GM18507 (cell line): ENCODE measurements at regions not wholly inside any gene's neighbourhood (a gene's known extent, or its start where the extent isn't known, plus 50 kb on each side); places are given as distances from the start of the nearest gene placed in this dataset.

ENCODE experiments used
- DNase-seq: peaks from one replicate; pipeline ENCODE4 v3.0.0; 2011; ENCODE audit warnings: low read depth; ENCODE audit not compliant: insufficient read length; ENCODE audit errors: extremely low spot score
- FAIRE-seq: peaks from 2 replicates; lab custom pipeline; 2011; peaks lifted over from hg19 to GRCh38; lab: Jason Lieb, UNC

DNA sequence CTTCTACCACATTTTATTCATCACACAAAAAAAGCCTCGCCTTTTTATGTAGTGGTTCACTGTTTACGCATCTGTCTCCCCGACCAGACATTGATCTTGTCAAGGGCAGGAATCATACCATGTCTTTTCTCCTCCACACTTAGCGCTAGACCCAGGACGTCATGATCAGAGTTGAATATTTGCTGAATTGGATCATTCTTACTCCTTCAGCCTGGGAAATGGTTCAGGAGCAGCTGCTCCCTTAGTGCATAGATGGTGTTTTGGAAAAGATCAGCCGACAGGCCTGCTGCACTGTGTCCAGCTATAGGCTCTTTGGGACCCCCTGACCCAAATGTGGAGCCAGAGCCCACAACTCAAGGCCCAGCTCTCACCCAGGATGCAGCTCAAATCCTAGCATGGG lies 249.1 kb upstream of the TMEM72 start:
- FAIRE-seq (no peak), DNase-seq (no peak)

DNA sequence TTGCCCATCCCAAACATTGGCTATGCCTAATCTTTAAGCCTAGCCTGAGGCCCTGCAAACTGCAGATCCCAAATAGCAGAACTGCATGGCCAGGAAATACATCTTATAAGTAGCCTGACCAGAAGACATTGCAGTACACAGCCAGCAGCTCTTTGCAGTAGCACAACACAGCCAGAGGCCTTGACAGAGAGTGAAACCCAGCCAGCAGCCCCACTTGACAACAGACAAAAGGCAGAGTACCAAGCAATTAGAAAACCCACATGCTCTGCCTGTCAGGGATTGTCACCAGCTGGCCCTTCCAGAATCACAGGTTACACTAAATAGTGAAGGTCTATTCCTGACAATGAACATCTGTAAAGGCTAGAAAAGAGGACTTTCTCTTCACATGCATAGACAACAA lies 242.8 kb upstream of the TMEM72 start:
- DNase-seq (no peak), FAIRE-seq (no peak)

DNA sequence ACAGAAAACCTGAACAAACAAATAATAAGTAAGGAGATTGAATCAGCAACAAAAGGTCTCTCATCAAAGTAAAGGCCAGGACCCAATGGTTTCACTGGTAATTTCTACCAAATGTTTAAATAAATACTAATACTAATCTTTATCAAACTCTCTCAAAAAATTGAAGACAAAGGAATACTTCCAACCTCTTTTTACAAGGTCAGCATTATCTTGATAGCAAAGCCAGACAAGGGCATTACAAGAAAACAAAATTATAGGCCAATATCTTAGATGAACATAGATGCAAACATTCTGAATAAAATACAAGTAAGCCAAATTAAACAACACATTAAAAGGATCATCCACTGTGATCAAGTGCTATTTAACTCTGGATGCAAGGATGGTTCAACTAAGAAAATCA lies 239.8 kb upstream of the TMEM72 start:
- FAIRE-seq (no peak), DNase-seq (no peak)

DNA sequence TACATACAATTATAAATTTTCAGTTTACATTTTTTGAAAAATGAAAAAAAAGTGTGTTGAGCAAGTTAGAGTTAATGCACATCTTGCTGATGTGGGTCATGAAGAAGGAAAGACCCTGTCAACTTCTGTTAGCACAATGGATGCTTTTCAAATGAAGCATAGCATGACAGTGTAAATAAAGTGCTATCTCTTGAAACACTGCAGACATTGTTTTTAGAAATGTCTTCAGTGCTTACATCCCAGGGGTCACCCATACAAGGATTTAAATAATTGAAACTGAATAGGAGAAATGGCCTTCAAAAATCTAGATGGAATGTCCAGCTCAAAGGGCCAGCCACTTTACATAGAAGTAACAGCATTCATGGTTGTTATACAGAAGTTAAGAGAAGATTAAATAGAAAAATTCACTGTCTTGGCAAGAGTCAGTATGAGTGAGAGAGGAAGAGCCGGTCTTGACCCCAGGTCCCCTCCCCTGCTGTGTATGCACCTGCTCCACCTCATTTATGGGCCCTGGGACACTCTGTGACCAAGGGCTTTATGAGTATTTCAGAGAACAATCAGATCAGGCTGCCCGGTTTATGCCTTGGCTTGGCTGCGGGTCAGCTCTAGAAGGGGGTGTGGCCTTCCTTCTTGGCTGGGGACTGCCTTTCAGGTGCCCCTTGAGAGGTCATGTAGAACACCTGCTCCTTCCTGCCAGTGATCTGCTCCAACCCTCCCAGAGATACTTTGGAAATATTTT lies 237.7 kb upstream of the TMEM72 start:
- FAIRE-seq (no peak), DNase-seq (no peak)

DNA sequence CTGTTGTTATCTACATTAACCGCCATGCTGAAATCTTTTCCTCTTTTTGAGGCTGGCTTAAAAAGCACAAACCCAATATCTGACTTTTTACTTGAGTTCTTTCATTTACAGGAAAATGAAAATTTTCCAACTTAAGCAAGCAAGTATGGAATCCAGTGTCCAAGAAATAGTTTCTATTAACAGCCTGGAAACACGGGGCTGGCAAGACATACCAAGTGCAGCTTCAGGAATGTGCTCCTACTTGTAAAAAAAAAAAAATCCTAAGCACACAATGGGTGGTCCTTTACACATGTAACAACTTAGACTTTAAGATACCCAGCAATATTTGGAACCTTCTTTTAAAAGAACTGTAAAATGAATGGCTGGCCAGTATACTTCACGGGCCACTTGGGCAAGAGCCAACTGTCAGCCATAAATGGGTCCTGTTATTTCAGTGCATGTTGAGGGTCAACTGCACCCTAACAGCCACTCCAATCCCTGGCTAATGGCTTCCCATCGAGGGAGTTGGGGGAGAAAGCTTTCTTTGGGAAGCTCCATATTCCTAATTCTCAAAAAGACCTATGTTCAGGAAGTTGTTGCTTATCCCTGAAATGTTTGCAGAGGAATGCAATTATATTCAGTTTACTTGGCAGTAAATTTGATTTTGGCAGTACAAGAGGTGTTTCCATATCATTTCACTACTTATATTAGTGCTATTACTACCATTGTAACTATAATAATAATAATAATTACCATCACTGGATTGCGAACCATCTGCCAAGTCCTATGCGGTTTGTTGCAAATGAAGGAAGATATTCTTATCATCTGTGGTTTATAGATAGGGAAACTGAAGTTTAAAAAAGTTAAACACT lies 236.4 kb upstream of the TMEM72 start:
- DNase-seq (no peak), FAIRE-seq (no peak)

DNA sequence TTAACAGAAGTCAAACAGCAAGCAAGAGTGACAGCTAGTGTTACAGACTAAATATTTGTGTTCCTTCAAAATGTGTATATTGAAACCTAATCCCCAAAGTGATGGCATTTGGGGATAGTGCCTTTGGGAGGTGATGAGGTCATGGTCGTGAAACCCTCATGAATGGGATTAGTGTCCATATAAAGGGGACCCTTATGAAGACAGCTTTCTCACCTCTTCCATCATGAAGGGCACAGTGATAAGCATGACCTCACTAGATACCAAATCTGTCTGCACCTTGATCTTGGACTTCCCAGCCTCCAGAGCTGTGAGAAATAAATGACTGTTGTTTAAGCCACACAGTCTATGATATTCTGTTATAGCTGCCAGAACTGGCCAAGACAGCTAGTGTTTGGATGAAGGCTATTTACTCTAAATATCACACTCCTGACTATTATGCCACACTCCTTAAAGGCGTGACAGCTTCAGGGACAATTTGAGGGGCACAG lies 235.7 kb upstream of the TMEM72 start:
- FAIRE-seq (no peak), DNase-seq (no peak)

DNA sequence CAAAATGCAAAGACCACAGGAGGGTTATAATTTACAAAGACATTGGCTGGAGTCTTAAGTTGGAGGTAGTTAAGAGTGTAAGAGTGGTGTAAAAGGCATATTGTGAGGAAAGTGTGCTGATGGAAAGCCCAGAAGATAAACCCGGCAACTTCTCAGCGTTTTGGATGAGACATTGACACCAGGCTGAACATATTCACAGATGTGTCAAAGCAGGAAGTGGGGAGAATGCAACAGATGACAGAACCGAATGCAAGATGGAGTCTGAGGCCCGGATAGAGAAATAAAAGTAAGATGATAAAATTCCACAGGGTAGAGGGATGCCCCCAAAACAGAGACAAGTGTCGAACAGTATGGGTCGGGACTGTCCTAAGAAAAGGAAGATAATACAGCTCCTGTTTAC lies 230.4 kb upstream of the TMEM72 start:
- no peak for FAIRE-seq
- no peak for DNase-seq

DNA sequence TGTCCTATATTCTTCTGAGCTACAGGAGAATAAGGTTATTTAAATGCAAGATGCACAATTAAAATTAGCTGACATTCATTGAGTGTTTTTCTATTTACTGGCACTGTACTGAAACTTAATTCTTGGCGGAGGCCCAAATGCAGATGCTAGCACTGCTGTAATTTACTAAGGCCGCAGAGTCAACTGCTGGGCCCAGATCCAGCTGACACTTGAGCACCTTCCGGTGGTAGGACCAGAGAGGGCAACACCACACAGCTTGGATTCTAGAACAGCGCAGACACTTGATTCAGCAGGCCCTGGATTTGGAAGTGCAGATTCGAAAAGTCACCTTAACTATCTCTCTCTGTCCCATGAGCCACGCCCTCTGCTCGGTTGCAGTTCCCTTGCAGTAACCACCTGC lies 228.6 kb upstream of the TMEM72 start:
- DNase-seq (no peak), FAIRE-seq (no peak)

DNA sequence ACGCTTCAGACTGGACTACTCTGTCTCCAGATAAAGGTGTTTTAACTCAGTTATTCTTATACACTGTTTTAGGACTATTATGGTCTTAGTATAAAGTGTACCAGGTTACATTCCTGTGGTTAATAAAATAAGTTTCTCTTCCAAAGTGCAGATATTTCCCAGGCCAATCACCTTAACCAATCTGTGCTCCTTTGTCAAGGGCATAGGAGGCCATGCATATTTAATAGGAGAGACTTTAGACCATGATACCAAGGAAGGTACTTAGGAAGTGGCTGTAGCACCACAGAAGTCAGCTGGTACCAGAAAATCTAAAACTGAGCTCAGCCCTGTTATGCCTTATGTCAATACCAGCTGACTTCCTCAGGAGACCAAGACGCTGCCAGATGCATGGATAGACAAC lies 226.5 kb upstream of the TMEM72 start:
- FAIRE-seq = no peak
- DNase-seq = no peak

DNA sequence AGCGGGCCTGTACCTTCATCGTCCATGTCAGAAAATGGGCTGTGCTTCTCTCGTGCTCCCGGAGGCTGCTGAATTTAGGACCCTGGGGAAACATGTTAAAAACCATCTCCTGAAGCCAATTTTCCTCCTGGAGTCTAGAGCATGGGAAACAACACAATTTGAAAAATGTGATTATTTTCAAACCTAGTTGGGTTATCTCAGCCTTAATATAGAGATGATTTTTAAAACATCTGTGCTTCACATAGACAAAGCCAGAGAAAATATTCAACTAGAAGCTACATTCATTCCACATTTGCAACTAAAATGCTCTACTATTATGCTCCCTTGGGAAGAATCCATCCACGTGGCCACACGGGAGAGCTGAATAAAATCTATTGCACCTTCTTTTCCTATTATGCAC lies 225.9 kb upstream of the TMEM72 start:
- FAIRE-seq (no peak), DNase-seq (no peak)

DNA sequence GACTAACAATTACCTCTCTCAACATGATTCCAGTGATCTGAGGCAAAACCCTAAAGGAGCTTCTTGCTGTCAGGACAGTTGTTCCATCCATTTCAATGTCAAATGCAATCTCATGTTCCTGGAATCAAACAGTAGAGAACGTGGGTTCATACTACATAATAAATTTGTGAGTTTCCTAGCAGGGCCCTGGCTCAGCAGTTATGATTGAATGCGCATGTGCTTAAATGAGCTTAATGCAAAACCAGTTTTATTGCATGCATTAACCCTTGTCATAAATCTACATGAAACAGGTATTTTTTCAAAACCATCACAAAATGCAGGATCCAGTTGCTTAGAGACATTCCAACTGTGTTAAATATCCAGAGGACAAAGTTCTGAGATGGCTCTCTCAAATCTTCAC lies 225.4 kb upstream of the TMEM72 start:
- no peak for FAIRE-seq
- no peak for DNase-seq

DNA sequence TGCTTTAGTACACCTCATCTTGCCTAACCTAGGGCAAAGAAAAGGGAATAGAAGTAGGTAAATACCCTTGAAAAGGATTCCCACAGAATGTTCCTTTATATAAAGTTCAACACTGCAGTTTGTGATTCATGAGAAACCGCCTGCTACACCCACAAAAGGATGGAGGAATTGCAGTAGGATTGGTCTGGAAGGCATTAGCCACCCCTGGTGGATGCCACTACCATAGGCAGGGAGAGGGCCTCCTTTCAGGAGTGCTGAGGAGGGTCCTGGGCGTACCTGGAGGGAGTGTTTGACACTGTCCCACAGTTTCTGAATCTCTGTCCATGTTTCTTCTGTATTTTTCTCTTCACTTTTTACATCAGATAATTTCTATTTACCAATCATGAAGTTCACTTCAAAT lies 221.8 kb upstream of the TMEM72 start:
- DNase-seq = no peak
- FAIRE-seq = no peak

DNA sequence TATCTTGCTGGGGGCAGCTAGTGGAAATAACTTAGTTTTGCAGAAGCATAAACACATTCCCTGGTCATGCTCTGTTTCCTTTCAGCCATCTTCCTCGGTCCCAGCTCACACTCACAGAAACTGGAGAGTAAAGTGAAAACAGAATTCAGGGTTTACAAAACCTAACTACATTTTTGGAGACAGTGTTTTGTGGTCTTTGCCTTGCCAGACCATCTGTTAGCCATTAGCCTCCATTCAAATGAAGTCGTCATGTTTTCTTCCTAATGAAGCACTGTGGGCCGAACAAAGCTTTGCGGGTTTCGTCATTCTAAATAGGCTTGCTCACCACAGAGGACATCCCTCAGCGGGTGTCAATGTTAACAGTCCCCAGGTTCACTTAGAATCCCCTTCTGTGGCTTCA lies 214.6 kb upstream of the TMEM72 start:
- DNase-seq (no peak), FAIRE-seq (no peak)

DNA sequence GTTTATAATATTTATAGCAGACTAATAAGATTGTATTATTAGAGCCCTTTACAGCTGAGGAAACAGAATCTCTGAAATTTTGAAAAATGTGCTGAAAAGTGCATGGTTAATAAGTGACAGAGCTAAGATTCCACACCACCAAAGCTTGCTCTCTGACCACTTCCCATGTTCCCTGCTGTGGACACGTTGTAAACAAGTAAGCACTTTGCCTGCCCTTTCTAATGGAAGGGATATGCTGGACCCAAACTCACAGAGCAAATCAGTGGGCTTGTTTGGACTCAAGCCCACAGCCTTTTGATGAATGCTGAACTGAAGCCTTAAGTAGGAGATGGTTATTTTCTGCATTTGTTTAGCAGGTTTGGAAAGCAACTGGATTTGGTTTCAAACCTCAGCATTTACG lies 214.0 kb upstream of the TMEM72 start:
- FAIRE-seq (no peak), DNase-seq (no peak)

DNA sequence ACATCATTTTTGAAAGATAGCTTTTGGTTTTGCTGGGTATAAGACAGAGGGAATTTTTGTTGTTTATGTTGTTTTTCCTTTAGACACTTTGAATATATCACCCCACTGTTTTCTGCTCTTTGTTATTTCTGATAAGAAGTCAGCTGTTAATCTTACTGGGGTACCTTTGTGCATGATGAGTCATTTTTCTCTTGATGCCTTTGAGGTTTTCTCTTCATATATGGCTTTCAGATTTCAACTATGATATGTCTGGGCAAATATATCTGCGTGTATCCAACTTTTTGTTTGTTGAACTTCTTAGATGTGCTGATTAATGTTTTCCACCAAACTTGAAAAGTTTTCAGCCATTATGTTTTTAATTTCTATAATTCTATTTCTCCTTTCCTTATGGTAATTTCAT lies 208.6 kb upstream of the TMEM72 start:
- no peak for FAIRE-seq
- no peak for DNase-seq

DNA sequence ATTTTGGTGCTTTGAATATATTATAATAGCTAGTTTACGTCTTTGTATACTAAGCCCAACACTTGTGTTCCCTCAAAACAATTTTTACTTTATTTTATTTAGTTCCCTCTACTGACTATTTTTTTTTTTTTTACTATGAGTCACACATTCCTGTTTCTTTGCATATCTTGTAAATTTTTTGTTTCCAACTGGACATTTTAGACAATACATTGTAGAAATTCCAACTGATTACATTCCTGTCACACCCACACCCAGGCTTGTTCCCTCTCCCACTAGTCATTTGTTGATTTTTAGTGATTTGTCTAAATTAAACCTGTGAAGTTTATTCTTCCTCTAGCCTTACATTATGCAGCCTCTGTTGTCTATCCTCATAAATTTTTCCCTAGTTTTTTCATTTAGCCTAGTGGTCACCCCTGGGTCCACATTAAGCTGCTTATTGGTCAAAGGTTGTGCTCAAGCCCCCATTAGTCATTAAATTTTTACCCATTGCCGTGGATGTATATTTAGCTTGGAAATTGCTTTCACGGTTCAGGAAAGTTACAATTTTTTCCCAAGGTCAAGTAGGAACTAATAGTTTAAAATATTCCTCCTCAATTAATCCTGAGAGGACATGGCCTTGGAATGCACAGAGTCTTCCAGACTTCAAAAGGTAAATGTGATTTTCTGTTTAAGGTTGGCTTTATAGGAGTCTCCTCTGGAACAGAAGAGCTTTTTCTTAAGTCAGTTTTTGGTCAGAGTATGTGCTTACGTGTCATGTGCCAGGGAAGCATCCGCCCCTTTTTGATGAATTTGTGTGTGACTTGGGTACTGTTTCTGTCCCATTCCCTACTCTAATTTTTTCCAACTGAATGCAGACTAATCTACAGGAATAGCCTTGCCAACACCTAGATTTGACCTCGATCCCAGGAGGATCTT lies 207.6 kb upstream of the TMEM72 start:
- DNase-seq (no peak), FAIRE-seq (no peak)

DNA sequence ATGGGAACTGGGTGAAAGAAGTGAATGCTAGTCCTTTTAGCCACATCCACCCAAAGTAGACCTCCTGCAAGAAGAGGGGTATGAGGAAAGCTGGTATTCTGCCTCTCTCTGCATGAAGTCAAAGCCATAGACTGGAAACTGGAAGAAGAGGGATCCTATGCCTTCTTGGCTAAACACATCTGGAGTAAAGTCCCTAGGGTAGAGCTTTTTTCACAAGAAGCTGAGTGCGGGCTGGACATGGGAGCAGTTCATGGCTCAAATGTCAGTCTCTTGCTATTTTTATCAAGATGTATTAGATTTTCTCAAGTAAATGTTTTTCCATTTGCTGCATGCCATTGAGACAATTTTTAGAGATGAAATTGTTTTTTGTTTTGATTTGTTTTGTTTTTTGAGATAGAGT lies 206.5 kb upstream of the TMEM72 start:
- DNase-seq (no peak), FAIRE-seq (no peak)

DNA sequence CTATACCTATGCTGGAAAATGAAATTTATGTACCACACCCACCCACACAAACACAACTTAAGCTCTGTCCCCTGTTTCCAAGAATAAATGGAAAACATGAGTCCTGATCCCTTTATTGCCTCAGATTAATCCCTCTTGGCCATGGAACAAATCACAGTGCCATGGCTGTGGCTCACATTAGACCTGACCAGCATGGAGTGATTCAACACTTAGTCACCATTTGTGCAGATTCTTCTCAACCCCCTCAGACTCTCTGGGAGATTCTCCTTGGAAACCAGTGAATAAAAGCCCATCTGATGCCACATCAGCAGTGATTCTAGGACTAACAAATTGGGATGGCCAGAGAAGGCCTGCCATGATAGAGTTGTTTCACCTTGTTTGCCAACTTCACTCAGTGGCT lies 204.4 kb upstream of the TMEM72 start:
- DNase-seq (no peak), FAIRE-seq (no peak)

DNA sequence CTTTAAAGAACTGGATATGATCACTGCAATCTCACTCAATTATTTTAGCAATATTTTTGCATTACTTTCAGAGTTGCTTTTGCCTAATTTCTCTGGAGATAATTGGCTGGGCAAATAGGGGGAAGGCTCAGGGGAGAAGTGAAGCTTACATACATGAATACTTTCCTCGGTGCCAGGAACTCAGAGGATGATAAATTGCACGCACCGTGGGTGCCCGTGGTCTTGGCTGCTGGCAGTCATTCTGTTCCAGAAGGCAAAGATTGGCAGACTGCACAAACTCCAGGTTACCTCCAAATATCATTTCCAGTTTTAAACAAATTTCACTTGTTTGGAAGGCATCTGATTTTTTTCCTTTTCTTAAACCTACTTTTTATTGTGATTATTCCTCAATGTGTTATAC lies 197.8 kb upstream of the TMEM72 start:
- DNase-seq (no peak), FAIRE-seq (no peak)

DNA sequence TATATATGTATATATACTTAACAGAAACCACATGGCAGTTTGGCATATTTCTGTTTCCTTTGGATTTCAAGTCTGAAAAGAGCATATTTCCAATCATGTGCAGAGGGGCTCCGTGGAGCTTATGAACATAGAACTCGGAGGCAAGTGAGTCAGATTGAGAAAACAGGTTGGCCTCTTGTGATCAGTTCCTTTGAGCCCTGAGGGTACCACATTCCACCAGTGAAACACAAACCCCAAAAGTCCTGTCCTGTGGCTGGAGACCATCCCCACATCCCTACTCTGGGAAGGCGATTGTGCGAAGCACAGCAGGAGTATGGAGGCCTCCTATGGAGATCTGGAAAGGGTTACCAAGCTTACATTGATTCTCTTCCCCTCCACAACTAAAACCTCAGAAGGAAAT lies 196.7 kb upstream of the TMEM72 start:
- DNase-seq (no peak), FAIRE-seq (no peak)
